NOMO-1 treated with dmso at 0.1 percent for 144 hours (cell line): ENCODE measurements at regions not wholly inside any gene's neighbourhood (a gene's known extent, or its start where the extent isn't known, plus 50 kb on each side); places are given as distances from the start of the nearest gene placed in this dataset.
"Not testable (repeated sequence)": the region's sequence is repeated elsewhere in the genome, so short reads cannot be mapped to it uniquely, and the experiment has no call there.

ENCODE experiments used
- DNase-seq: peaks from one replicate; lab custom pipeline; 2025; ENCODE audit not compliant: unreplicated experiment; lab: John Stamatoyannopoulos, UW

DNA sequence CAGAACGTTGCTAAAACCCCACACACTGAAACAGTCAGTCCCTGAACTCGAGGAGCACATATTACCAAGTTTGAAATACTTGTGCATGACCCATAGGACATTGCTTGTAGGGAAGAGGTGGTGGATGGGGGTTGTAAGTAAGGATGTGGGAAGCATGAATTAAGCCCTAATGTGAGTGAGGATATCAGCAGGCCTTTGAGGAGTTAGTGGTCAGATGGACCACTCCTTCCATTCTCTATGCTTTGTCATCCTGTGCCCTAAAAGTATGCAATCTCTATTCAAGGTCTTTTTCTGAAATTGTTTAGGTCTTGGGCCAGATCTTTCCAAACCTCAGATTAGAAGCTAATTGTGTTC lies 70.9 kb upstream of the SAMSN1 start:
- DNase-seq: no peak

DNA sequence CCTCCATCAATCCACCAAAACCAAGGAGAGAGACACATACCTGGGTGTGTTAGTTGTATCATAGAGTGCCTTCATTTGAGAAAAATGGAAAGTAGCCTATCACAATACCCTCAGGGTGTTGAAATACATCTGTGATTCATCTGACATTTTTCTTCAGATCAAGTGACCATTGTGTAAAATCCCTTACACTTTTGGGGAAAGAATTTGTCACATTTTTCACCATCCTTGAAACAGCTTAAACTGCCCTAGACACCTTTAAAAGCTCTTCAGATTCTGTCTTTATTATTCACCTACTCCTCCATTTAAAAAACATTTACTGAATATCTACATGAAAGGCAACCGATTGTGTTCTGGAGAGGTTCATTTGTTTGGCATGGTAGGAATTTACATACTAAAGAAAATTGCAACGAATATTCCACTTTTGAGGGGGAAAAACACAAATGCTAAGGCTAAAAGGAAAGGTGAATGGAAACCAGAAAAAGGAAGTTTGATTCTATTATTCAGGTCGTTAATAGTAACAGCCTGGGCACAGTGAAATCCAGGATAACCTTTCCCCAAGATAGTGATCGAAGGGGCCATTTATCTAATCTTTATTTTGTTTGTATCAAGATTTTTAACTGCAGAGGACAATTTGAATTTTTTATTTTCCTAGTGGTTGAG lies 70.4 kb upstream of the SAMSN1 start:
- no peak for DNase-seq

DNA sequence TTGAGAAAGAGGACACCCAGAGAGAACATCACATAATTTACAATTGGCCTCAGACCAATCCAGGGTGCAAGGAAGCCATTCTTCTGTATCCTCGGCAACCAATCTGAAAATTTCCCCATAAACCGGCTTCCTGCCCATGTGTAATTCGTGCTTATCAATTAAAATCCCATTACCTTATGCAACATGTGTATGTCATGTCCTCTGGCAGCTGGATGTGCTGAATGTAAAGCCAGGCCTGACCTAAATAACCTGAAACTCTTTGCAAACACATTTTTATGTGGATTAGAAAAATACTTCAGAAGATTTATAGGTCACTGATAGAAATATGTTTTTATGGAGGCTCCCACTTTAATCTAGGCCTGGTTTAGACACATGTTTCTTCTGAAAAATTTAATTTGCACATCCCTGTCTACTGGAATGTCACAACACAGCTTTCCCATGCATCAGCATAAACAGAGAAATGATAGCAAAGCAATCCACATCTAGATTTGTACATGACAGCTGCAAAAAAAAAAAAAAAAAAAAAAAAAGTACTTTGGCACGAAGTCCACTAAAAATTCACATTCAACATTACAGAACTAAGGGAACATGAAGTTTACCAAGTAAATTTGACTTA lies 69.4 kb upstream of the SAMSN1 start:
- no peak for DNase-seq

DNA sequence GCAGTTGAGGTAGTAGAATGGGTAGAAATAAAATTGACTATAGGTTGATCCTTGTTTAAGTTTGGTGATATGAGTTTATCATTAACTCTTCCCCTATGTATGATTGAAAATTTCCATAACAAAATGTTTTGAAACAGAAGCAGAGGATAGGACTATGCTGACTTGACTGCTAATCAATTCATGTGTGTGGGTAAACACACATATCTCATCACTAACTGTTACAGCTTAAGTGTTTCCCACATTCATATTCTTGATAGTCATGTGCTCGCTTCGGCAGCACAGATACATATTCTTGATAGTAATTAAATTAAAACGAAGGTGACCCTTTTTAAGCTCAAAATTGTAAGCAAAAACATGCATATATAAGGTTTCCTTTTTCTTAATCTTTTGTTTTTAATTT lies 68.2 kb upstream of the SAMSN1 start:
- no peak for DNase-seq

DNA sequence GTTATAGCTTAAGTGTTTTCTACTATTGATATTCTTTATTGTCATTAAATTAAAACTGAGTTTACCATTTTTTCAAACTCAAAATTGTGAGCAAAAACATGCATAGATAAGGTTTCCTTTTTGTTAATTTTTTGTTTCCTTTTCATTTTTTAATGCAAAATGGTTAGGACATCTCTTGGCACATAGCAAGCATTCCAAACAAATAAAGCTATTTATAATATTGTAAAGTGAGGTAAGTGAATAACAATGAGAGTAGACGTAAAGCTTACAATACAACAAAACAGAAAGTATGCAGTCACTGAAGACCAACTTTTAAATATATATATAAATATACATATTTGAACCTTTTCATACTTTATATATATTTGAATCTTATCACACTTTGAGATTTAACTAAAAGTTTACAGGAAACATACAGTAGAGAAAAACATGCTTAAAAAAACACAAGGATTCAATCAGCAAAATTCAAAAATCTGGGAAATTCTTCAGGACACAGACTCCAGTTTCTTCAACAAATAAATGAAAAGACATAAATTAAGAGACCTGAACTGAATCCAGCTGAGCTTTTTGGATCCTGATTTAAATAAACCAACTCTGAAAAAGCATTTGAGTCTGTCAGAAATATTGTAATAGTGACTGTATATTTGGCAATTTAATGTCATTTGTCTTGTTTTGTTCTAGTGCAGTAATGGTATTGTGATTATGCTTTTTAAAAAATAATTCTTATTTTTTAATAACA lies 67.5 kb upstream of the SAMSN1 start:
- DNase-seq: no peak

DNA sequence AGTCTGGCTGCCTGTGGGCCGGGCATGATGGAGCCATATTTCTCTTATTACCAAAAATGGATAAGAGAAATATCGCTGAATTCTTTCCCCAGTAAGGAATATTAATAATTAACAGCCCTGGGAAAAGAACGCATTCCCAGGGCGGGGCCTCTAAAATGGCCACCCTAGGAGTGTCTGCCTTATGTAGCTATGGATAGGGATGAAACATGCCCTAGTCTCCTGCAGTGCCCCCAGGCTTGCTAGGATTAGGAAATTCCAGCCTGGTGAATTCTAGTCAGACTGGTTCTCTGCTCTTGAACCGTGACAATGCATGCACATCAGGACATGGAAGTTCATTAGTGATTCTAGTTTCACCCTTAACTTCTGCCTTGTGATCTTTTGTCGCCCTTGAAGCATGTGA lies 64.0 kb upstream of the SAMSN1 start:
- DNase-seq: not testable (repeated sequence)

DNA sequence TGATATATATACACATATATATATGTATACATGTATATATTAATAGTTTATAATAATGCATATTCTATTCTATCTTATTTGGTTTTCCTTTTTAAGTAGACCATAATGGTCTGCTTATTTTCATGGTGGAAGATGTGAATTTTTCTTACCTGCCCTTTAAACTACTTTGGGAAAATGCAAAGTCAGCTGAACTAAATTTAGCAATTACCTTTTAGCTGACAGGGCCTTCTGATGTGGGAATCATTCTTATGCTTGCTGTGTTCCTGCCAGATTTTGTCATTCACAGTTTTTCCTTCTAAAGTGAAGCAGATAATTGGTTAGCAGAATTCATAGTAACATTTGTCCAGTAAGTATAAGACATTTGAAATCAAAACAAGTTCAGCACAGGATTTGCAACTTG lies 63.2 kb upstream of the SAMSN1 start:
- DNase-seq: no peak

DNA sequence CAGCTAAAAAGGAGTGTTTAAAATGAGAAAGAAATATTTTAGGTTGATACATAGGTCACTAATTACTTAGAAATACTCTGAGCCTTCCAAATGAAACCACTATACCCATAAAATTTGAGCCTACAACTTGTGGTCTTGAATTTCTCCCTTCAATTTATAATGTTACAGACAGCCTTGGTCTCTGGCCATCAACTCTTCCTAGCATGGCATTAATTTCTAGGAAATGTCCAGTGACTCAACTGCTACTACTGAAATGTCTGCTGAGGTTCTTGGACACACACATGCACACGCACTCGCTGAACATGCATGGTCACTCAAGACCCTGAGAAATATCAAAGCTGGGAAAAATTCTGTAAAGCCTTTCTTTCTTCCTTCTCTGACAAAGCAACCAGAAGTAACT lies 61.1 kb upstream of the SAMSN1 start:
- DNase-seq: no peak

DNA sequence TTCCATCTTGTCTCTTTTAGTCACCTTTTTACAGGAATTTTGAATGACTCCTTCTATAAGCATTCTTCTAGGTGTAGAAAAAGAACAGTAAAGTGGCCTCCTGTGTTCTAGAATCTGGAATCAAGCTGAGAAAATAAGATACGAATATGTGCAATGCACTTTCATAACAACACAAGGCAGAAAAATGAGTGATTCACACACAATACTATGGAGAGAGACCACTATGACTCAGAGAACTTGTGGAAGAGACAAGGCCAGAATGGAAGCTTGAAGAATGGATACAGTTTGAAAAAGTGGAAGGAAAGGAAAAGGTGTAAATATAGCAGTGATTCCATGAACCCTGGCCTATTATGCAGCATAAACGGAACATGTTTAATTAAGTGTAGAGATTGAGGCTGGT lies 57.1 kb upstream of the SAMSN1 start:
- no peak for DNase-seq

DNA sequence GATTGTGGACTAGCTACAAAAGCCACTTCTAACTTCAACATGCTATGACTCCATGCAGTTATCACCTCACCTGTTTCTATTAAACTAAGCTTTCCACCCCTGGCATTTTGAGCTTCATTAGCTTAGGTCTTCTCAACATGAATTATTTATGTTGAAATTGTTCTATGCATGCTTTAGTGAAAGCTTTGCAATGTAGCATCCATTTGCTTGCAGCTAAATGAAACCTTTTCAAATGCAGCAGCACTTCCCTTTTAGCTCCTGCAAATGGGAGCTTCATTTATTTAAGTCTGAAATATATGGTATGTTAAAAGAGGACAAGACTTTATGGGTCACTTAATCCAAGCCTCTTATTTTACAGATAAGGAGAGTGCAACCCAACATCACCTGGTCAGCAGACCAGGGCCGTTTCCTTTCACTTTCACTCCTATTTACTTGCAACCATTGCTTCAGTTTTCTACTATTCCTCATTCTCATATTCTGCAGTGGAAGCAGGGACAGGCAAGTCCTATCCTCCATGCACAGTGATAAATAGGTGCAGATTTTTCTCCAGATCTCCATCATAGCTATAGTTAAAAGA lies 56.4 kb upstream of the SAMSN1 start:
- no peak for DNase-seq

DNA sequence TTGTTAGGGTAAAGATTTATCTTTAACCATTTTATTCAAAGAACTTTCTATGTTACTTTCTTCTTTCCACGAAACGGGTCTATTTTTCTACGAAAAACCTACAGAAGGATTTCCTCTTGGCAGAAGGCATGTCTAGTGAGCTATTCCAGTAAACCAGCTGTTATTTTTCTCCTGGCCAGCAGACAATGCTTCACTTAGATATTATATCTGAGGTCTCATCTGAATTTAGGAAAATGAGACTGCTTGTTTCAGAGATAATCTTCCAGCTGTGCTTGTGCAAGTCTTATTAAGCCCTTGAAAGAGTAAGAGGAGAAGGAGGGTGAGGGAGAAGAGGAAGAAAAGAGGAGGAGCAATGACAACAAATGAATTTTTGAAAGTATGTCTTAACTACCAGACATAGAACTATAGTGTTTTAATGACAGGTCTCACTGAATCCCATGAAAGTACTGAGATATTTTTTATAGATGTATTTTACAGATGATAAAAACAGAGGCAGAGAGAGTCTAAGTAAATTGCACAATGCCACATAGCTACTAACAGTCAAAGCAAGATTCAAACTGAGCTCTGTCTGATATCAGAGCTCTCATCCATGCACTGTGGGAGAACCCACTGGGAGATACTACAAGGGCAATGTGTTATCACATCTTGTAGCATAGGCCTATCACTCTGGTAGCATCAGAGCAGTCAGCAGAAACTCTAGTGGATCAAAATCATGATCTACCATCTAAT lies 54.6 kb upstream of the SAMSN1 start:
- no peak for DNase-seq

DNA sequence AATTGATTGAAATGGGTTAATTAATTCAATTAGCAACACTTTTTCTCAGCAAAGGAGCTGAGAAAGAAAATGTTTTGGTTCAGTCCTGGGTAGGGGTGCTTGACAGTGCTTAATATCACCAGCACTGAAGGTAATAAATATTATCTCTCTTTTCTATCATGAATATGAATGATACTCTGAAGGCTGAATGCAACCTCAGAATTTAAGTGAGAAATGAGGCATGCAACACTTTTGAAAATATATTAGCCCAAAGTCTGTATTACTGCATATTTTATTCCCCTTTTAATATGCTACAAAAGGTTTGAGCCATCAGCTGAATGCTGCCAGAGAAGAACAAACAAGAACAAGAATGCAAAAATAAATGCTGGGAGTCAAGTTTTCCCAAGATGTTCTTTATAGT lies 52.0 kb upstream of the SAMSN1 start:
- DNase-seq: no peak
